Endodermal cell (in vitro differentiated cells): ENCODE measurements at regions not wholly inside any gene's neighbourhood (a gene's known extent, or its start where the extent isn't known, plus 50 kb on each side); places are given as distances from the start of the nearest gene placed in this dataset.

Experiments
- DNase-seq: peaks from one replicate; pipeline ENCODE4 v3.0.0-alpha.2; 2017
- H3K27ac ChIP-seq: 2 replicates; pipeline ENCODE4 v1.5.1; 2013; ENCODE audit warnings: mild to moderate bottlenecking, low read depth, low read length, moderate library complexity
- H3K27me3 ChIP-seq: 2 replicates; pipeline ENCODE4 v1.6.1; 2013; ENCODE audit warnings: mild to moderate bottlenecking, low read length, moderate library complexity; ENCODE audit not compliant: insufficient read depth, control insufficient read depth, poor library complexity, severe bottlenecking
- H3K36me3 ChIP-seq: 2 replicates; pipeline ENCODE4 v1.7.0; 2013; ENCODE audit warnings: mild to moderate bottlenecking, low read length, moderate library complexity; ENCODE audit not compliant: control insufficient read depth, insufficient read depth
- H3K4me1 ChIP-seq: one replicate; pipeline ENCODE4 v1.7.0; 2013; ENCODE audit warnings: low read length; ENCODE audit not compliant: control insufficient read depth, insufficient read depth
- H3K4me3 ChIP-seq: 2 replicates; pipeline ENCODE4 v1.5.1; 2013; ENCODE audit warnings: mild to moderate bottlenecking, low read length, moderate library complexity
- H3K9ac ChIP-seq: 2 replicates; pipeline ENCODE4 v1.6.1; 2013; ENCODE audit warnings: mild to moderate bottlenecking, low read length, moderate library complexity; ENCODE audit not compliant: poor library complexity, severe bottlenecking; ENCODE audit errors: extremely low read depth
- H3K9me3 ChIP-seq: 2 replicates; pipeline ENCODE4 v1.6.1; 2013; ENCODE audit warnings: mild to moderate bottlenecking, low read length, moderate library complexity; ENCODE audit not compliant: control insufficient read depth
- H3K27ac Mint-ChIP-seq: 2 replicates; pipeline ENCODE4 v1.8.0; 2020; ENCODE audit warnings: mixed read lengths
- H3K27me3 Mint-ChIP-seq: 2 replicates; pipeline ENCODE4 v1.8.0; 2021; ENCODE audit warnings: mild to moderate bottlenecking, mixed read lengths; ENCODE audit not compliant: insufficient read depth
- H3K36me3 Mint-ChIP-seq: 2 replicates; pipeline ENCODE4 v1.8.0; 2020; ENCODE audit warnings: low read depth, mixed read lengths
- H3K4me1 Mint-ChIP-seq: 2 replicates; pipeline ENCODE4 v1.8.0; 2020; ENCODE audit warnings: mixed read lengths
- H3K4me3 Mint-ChIP-seq: 2 replicates; pipeline ENCODE4 v1.8.0; 2020; ENCODE audit warnings: mild to moderate bottlenecking, moderate library complexity, mixed read lengths
- H3K9me3 Mint-ChIP-seq: 2 replicates; pipeline ENCODE4 v1.8.0; 2020; ENCODE audit warnings: mild to moderate bottlenecking, mixed read lengths
- CTCF ChIP-seq: fragments of 200-600 bp; sonication (generic); conservative IDR thresholded peaks from 2 replicates; pipeline ENCODE4 v1.5.0; 2021; ENCODE audit warnings: antibody characterized with exemption, mild to moderate bottlenecking
- WGBS, 2 experiments: methylation state at CpG; one replicate each; pipeline versions ENCODE4 v1.1.5 to v1.1.7; 2013; ENCODE audit warnings: missing lambda C conversion rate in 2 of 2, mixed read lengths in 1 of 2; ENCODE audit not compliant: insufficient coverage in 1 of 2, insufficient read length in 1 of 2; 5-methylcytosine and 5-hydroxymethylcytosine counted together

GRCh38 chr1:234942012-234942332 lies 186.7 kb downstream of the TOMM20 start:
- no peaks in the 10 kb centered on the region for H3K27me3 Mint-ChIP-seq
- peaks cover 4% of the 10 kb centered on the region for H3K9me3 Mint-ChIP-seq
- Histone ChIP-seq H3K9ac (no peak overlapping the region), H3K27ac (no peak overlapping the region), H3K36me3 (no peaks in the 10 kb centered on the region), H3K4me3 (no peak overlapping the region), H3K9me3 (no peaks in the 10 kb centered on the region), H3K4me1 (no peaks in the 10 kb centered on the region), H3K27me3 (no peaks in the 10 kb centered on the region)
- no peaks in the 10 kb centered on the region for H3K36me3 Mint-ChIP-seq
- TF ChIP-seq CTCF: no peak
- WGBS, 2 experiments: 85 to 93% methylated on average over 4 of the region's 4 CpGs
- no peak overlapping the region for H3K27ac Mint-ChIP-seq
- H3K4me1 Mint-ChIP-seq: no peaks in the 10 kb centered on the region
- no peak for DNase-seq
- H3K4me3 Mint-ChIP-seq: no peak overlapping the region

GRCh38 chr1:234941321-234942011 lies 187.2 kb downstream of the TOMM20 start:
- H3K9me3 ChIP-seq: no peaks in the 10 kb centered on the region
- H3K4me3 ChIP-seq: no peak overlapping the region
- H3K9ac ChIP-seq: no peak overlapping the region
- no peaks in the 10 kb centered on the region for H3K36me3 ChIP-seq
- no peak overlapping the region for H3K4me3 Mint-ChIP-seq
- H3K9me3 Mint-ChIP-seq: peaks cover 4% of the 10 kb centered on the region
- H3K36me3 Mint-ChIP-seq: no peaks in the 10 kb centered on the region
- 90 to 97% methylated on average over 3 of the region's 3 CpGs for WGBS, 2 experiments
- TF ChIP-seq CTCF: no peak
- no peaks in the 10 kb centered on the region for H3K4me1 ChIP-seq
- H3K27me3 ChIP-seq: no peaks in the 10 kb centered on the region
- DNase-seq: no peak
- no peaks in the 10 kb centered on the region for H3K27me3 Mint-ChIP-seq
- H3K27ac Mint-ChIP-seq: no peak overlapping the region
- H3K27ac ChIP-seq: no peak overlapping the region
- H3K4me1 Mint-ChIP-seq: no peaks in the 10 kb centered on the region

GRCh38 chr1:234940841-234941240 lies 187.8 kb downstream of the TOMM20 start:
- H3K27ac ChIP-seq: no peak overlapping the region
- no peak overlapping the region for H3K4me3 Mint-ChIP-seq
- H3K9me3 Mint-ChIP-seq: peaks cover 4% of the 10 kb centered on the region
- H3K4me3 ChIP-seq: no peak overlapping the region
- no peaks in the 10 kb centered on the region for H3K27me3 ChIP-seq
- no peaks in the 10 kb centered on the region for H3K4me1 Mint-ChIP-seq
- H3K4me1 ChIP-seq: no peaks in the 10 kb centered on the region
- H3K27ac Mint-ChIP-seq: no peak overlapping the region
- no peaks in the 10 kb centered on the region for H3K27me3 Mint-ChIP-seq
- WGBS, 2 experiments: 94 to 96% methylated on average over 3 to 7 of the region's 7 CpGs
- H3K36me3 Mint-ChIP-seq: no peaks in the 10 kb centered on the region
- no peak for TF ChIP-seq CTCF
- H3K9ac ChIP-seq: no peak overlapping the region
- no peaks in the 10 kb centered on the region for H3K36me3 ChIP-seq
- DNase-seq: no peak
- no peaks in the 10 kb centered on the region for H3K9me3 ChIP-seq
